ENCODE measurements at regions not wholly inside any gene's neighbourhood (a gene's known extent, or its start where the extent isn't known, plus 50 kb on each side); places are given as distances from the start of the nearest gene placed in this dataset.
A peak's percentile ranks its signal among the peaks of the same experiment; 100 is the strongest.

DNA sequence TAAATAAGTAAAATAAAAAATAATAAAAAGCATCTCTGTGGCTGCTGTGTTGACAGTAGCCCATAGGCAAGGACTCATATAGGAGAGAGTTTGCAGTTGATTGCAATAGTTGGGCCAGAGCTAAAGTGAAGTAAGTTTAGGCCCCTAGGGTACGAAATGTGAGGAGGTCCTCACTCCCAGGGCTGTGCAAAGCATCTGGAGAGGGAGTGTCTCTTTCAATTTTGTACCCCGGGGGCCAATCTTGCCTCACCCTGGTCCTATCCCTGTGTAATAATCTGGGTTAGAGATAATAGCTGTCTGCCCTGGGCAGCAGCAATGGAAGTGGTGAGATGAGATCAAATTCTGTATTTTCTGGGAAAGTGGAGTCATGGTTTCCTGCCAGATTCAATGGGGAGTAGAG is 365.7 kb downstream of the GATA3 start:
- no peak for DNase-seq (ENCODE audit: low read depth)

- no peak for DNase-seq (ENCODE audit: low read depth)
Observed at GRCh38 chr10:8424555-8425211, 370.2 kb downstream of the GATA3 start.

GRCh38 chr10:8428654-8429053 is 374.2 kb downstream of the GATA3 start:
- DNase-seq (ENCODE audit: low read depth): no peak

DNA sequence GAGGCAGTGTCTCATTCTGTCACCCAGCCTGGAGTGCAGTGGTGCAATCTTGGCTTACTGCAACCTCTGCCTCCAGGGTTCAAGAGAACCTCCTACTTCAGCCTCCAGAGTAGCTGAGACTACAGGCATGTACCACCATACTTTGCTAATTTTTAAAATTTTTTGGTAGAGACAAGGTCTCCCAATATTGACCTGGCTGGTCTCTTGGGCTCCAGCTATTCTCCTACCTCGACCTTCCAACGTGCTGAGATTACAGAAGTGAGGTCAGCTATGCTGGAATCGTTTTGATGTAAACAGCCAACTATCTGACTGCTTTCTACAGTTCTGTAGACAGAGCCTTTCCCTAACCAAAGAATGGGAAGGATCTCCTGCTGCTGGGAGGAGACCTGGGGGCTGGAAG is 375.8 kb downstream of the GATA3 start:
- no peak for DNase-seq (ENCODE audit: low read depth)

DNA sequence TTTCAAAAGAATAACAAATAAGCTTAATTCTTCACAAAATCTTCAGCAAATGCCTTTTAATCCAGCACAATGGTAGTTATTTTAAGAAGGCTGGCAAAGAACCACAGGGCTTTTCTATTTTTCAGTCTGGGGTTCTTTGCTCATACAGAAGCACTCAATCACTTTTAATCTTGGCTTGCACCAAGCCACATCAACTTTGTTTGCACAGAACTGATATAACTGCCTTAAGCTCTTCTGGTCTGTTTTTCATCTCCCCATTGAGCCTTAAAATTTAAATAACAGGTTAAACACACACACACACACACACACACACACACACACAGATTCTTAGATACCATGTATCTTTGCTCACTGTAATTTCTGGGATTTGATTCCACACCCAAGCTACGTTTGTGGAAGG is 377.0 kb downstream of the GATA3 start:
- no peak for DNase-seq (ENCODE audit: low read depth)

- DNase-seq (ENCODE audit: low read depth): no peak
Observed at GRCh38 chr10:8435186-8436055, 380.9 kb downstream of the GATA3 start.

DNA sequence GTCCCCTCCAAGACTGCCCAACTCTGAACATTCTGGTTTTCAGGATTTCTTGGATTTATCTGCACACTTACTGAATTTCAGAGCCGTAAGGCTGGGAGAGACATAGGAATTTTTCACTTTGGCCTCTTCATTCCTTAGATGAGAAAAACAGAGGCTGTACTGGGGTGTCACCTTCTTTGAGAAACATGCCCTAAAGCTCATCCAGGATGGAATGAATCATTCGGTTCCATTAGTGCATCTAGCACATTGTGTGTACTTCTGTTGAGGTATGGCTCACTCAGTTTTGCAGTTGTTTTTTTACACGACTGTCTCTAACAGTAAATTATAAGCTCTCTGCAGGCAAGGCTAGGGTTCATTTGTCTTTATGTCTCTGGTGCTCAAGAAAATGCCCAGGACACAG is 383.4 kb downstream of the GATA3 start:
- no peak for DNase-seq (ENCODE audit: low read depth)

DNA sequence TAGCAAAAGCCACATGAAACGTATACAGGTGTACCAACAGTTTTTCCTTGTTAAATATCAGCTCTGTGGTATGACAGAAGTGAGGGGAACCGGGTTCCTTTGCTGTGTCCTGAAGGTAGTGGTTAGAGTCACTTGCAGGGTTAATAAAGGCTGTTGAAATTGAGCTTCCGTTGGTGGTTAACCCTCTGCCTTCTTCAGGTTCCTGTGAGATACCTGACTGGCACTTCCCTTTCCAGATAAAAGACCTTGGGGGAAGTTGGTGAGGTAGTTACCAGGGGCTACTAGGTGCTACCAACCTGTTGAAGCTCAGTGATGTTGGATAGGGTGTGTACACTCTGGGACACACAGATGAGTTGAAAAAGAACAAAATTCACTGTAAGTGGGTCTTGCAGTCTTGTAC is 384.1 kb downstream of the GATA3 start:
- DNase-seq (ENCODE audit: low read depth): no peak

GRCh38 chr10:8439040-8439439 is 384.6 kb downstream of the GATA3 start:
- DNase-seq (ENCODE audit: low read depth): no peak

- no peak for DNase-seq (ENCODE audit: low read depth)
Observed at GRCh38 chr10:8444630-8445029, 390.1 kb downstream of the GATA3 start.

- no peak for DNase-seq (ENCODE audit: low read depth)
Observed at GRCh38 chr10:8445353-8445752, 390.9 kb downstream of the GATA3 start.

GRCh38 chr10:8449909-8450308 is 395.4 kb downstream of the GATA3 start:
- DNase-seq (ENCODE audit: low read depth): no peak

GRCh38 chr10:8453587-8453986 is 399.1 kb downstream of the GATA3 start:
- DNase-seq (ENCODE audit: low read depth): peak; percentile 11

- DNase-seq (ENCODE audit: low read depth): no peak
Observed at GRCh38 chr10:8454357-8454756, 399.9 kb downstream of the GATA3 start.

GRCh38 chr10:8455181-8455580 is 400.7 kb downstream of the GATA3 start:
- DNase-seq (ENCODE audit: low read depth): no peak

GRCh38 chr10:8456386-8456785 is 401.9 kb downstream of the GATA3 start:
- DNase-seq (ENCODE audit: low read depth): no peak

DNA sequence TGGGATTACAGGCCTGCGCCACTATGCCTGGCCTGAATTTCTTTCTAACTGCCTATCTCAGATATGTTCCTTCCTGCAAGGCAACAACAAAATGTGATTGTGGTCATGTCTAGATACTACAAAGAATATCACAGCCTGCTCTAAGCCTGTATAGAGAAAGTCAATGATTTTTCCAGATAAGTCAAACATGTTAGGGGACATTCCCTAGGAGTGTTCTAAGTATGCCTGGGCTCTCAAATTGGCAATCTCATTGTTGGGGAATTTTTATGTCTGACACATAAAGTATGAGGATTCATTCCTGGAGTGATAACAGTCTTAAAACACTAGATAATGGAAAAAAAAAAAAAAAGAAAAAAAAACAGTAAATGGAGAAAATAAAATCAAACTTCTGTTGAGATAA is 406.1 kb downstream of the GATA3 start:
- no peak for DNase-seq (ENCODE audit: low read depth)

GRCh38 chr10:8462565-8462964 is 408.1 kb downstream of the GATA3 start:
- DNase-seq (ENCODE audit: low read depth): no peak

DNA sequence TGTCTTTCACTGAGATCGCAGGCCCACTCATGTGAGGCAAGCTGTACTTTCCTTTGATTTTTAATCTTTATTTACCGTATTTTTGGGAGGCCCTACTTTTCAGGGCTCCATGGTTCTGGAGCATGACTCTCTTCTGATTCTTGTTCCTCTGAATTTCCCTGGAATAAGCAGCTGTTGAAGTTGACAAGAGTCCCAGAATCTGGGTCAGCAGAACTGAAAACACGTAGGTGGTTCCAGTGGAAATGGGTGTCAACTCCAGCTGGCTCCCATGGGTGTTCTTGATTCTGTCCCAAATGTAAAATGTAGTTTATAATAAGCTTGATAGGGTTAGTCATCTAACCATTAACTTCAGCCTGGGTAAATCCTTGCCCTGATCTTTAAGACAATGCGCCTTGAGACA is 409.4 kb downstream of the GATA3 start:
- no peak for DNase-seq (ENCODE audit: low read depth)

DNA sequence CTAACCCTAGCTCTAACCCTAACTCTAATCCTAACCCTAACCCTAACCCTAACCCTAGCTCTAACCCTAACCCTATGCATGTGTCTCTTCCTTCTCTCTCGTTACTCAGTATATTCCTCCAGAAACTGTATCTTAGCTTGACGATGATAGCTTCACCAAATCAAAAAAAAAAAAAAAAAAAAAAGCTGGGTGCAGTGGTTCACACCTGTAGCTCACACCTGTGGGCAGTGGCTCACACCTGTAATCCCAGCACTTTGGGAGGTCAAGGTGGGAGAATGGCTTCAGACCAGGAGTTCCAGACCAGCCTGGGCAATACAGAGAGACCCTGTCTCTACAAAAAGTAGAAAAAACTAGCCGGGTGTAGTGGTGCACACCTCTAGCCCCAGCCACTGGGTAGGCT is 414.0 kb downstream of the GATA3 start:
- DNase-seq (ENCODE audit: low read depth): no peak

GRCh38 chr10:8473205-8473604 is 418.7 kb downstream of the GATA3 start:
- DNase-seq (ENCODE audit: low read depth): no peak

- DNase-seq (ENCODE audit: low read depth): no peak
Observed at GRCh38 chr10:8477300-8477699, 422.8 kb downstream of the GATA3 start.

DNA sequence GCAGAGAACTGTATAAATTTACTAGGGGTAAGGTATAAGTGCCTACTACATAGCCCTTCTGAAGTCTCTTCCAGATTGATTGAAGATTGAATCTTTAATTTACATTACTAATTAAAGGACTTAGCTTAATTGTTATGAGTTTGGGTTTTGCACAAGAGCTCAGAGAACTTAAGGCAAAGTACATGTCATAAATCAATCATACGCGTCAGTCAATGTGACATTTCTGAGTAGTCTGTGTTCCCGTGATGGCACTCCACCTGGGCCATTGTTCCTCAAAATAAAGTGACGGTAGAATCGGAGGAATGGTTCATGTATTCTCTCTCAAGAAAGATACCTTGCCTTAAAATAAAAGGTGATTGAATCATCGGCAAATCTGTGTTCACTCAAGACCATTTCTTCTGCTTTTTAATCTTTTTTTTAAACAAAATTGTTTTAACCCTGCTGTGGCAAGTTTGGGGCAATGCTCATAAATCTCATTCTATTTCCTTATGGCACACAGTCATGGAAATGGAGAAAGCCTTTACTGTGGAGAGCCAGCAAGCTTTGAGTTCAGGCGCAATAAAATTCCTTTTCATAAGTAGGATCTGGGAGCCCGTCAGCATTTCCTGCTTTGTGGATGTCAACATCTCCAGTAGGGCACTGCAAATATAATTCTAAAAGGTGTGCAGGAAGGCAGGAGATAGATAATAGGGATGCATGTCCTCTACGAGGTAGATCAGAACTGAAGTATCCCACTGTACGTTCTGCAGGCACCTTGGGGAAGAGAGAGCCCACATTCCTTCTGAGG is 427.4 kb downstream of the GATA3 start:
- no peak for DNase-seq (ENCODE audit: low read depth)
